GM23338 (cell line): ENCODE measurements at regions not wholly inside any gene's neighbourhood (a gene's known extent, or its start where the extent isn't known, plus 50 kb on each side); places are given as distances from the start of the nearest gene placed in this dataset.

Source experiments
- ATAC-seq: fragments of 200-7000 bp; cut with Tn5 transposase; 3 replicates; pipeline ENCODE4 v1.9.1; 2020
- DNase-seq: peaks from one replicate; pipeline ENCODE4 v3.0.0-alpha.2; 2015; ENCODE audit warnings: low spot score
- H2AFZ ChIP-seq: fragments of 200-600 bp; sonication (generic); 2 replicates; pipeline ENCODE4 v1.8.0; 2016; ENCODE audit warnings: antibody characterized with exemption, mild to moderate bottlenecking, moderate library complexity
- H3F3A ChIP-seq: fragments of 200-600 bp; sonication (generic); replicated peaks from 2 replicates; pipeline ENCODE4 v1.8.0; 2017; ENCODE audit warnings: antibody characterized with exemption, mixed run types, low read depth
- H3K27ac ChIP-seq: fragments of 200-600 bp; sonication (generic); 2 replicates; pipeline ENCODE4 v1.6.1; 2016; ENCODE audit warnings: low read depth
- H3K27me3 ChIP-seq: fragments of 200-600 bp; sonication (generic); 2 replicates; pipeline ENCODE4 v1.8.0; 2016; ENCODE audit warnings: mild to moderate bottlenecking, mixed run types, moderate library complexity; ENCODE audit not compliant: insufficient read depth
- H3K36me3 ChIP-seq: fragments of 200-600 bp; sonication (generic); 2 replicates; pipeline ENCODE4 v1.8.0; 2016; ENCODE audit warnings: mild to moderate bottlenecking; ENCODE audit not compliant: insufficient read depth
- H3K4me1 ChIP-seq: fragments of 200-600 bp; sonication (generic); 2 replicates; pipeline ENCODE4 v1.8.0; 2016; ENCODE audit warnings: mild to moderate bottlenecking, moderate library complexity; ENCODE audit not compliant: insufficient read depth
- H3K4me2 ChIP-seq: fragments of 200-600 bp; sonication (generic); 2 replicates; pipeline ENCODE4 v1.7.1; 2017; ENCODE audit warnings: mixed run types
- H3K4me3 ChIP-seq: fragments of 200-600 bp; sonication (generic); 2 replicates; pipeline ENCODE4 v1.6.1; 2016; ENCODE audit warnings: mixed run types
- H3K79me2 ChIP-seq: fragments of 200-600 bp; sonication (generic); replicated peaks from 2 replicates; pipeline ENCODE4 v1.8.0; 2017; ENCODE audit warnings: mild to moderate bottlenecking; ENCODE audit not compliant: insufficient read depth
- H3K9me2 ChIP-seq: fragments of 200-600 bp; sonication (generic); 2 replicates; pipeline ENCODE4 v1.8.0; 2017; ENCODE audit not compliant: insufficient read depth
- H4K20me1 ChIP-seq: fragments of 200-600 bp; sonication (generic); replicated peaks from 2 replicates; pipeline ENCODE4 v1.8.0; 2017; ENCODE audit warnings: mild to moderate bottlenecking; ENCODE audit not compliant: insufficient read depth
- H3K27ac Mint-ChIP-seq: 2 replicates; pipeline ENCODE4 v1.8.0; 2020; ENCODE audit warnings: inconsistent platforms, mild to moderate bottlenecking, moderate library complexity, mixed read lengths
- H3K27me3 Mint-ChIP-seq: 3 replicates; pipeline ENCODE4 v1.8.0; 2022; ENCODE audit warnings: low read depth, mild to moderate bottlenecking, moderate library complexity, mixed read lengths, inconsistent platforms; ENCODE audit not compliant: insufficient read depth, poor library complexity
- H3K36me3 Mint-ChIP-seq: 3 replicates; pipeline ENCODE4 v1.8.0; 2021; ENCODE audit warnings: low read depth, mild to moderate bottlenecking, inconsistent platforms, moderate library complexity, mixed read lengths
- H3K4me1 Mint-ChIP-seq: 3 replicates; pipeline ENCODE4 v1.8.0; 2020; ENCODE audit warnings: mild to moderate bottlenecking, inconsistent platforms, mixed read lengths
- H3K4me3 Mint-ChIP-seq: 3 replicates; pipeline ENCODE4 v1.8.0; 2021; ENCODE audit warnings: moderate library complexity, mild to moderate bottlenecking, inconsistent platforms, mixed read lengths
- H3K9me3 Mint-ChIP-seq: 3 replicates; pipeline ENCODE4 v1.8.0; 2020; ENCODE audit warnings: moderate library complexity, mild to moderate bottlenecking, inconsistent platforms, mixed read lengths
- CREB1 ChIP-seq: fragments of 250-450 bp; sonication (Bioruptor Pico); IDR thresholded peaks from 2 replicates; pipeline ENCODE4 v1.5.0; 2020; ENCODE audit warnings: low read depth, mild to moderate bottlenecking, moderate library complexity
- CTCF ChIP-seq, 2 experiments: fragments of 200-600 bp in 1 of 2; sonication (generic) in 1 of 2; conservative IDR thresholded peaks; 2 replicates each; pipeline versions ENCODE4 v1.5.1 to v1.6.1; 2016 to 2017; ENCODE audit warnings: antibody characterized with exemption in 2 of 2, low read depth in 2 of 2, mild to moderate bottlenecking in 2 of 2, moderate library complexity in 1 of 2
- ETS1 ChIP-seq: IDR thresholded peaks from 2 replicates; pipeline ENCODE4 v1.6.1; 2016; ENCODE audit warnings: antibody characterized with exemption
- EZH2 ChIP-seq: fragments of 200-600 bp; sonication (generic); IDR thresholded peaks from one replicate; pipeline ENCODE4 v1.8.0; 2017; ENCODE audit warnings: antibody characterized with exemption, mild to moderate bottlenecking, low read depth; ENCODE audit not compliant: unreplicated experiment
- EZH2phosphoT487 ChIP-seq: fragments of 200-600 bp; sonication (generic); IDR thresholded peaks from one replicate; pipeline ENCODE4 v1.8.1; 2018; ENCODE audit warnings: antibody characterized with exemption; ENCODE audit not compliant: unreplicated experiment
- ZNF331 ChIP-seq: fragments of 250-450 bp; sonication (Bioruptor Pico); IDR thresholded peaks from 2 replicates; pipeline ENCODE4 v1.5.0; 2020; ENCODE audit warnings: low read depth, mild to moderate bottlenecking, moderate library complexity
- ZNF462 ChIP-seq: fragments of 250-450 bp; sonication (Bioruptor Pico); IDR thresholded peaks from 2 replicates; pipeline ENCODE4 v1.5.0; 2020; ENCODE audit warnings: mild to moderate bottlenecking, moderate library complexity

GRCh38 chr10:34885898-34886297, 70.8 kb upstream of the PARD3 start (continued):
- TF ChIP-seq ZNF462 (no peak), EZH2phosphoT487 (no peak), ZNF331 (no peak), EZH2 (no peak)

- Mint-ChIP-seq H3K4me1 (no peaks in the 10 kb centered on the region), H3K27me3 (no peaks in the 10 kb centered on the region), H3K27ac (no peak overlapping the region), H3K4me3 (no peak overlapping the region), H3K9me3 (no peaks in the 10 kb centered on the region), H3K36me3 (no peaks in the 10 kb centered on the region)
- Histone ChIP-seq H3K4me1 (no peaks in the 10 kb centered on the region), H3K4me3 (no peak overlapping the region), H2AFZ (no peak overlapping the region), H3K36me3 (no peaks in the 10 kb centered on the region), H3K27ac (no peak overlapping the region), H3K9me2 (no peaks in the 10 kb centered on the region), H3K79me2 (no peaks in the 10 kb centered on the region), H3K27me3 (no peaks in the 10 kb centered on the region), H3K4me2 (no peak overlapping the region), H3F3A (no peaks in the 10 kb centered on the region), H4K20me1 (no peaks in the 10 kb centered on the region)
- DNase-seq (no peak), ATAC-seq (no peak)
- TF ChIP-seq CREB1 (CRISPR knock-in tag) (no peak), ETS1 (no peak), CTCF (conservative IDR thresholded peaks at IDR 0.05; ENCODE audit: low read depth in 2 of 2) (no peak), ZNF462 (no peak)
Observed at GRCh38 chr10:34885011-34885410, 69.9 kb upstream of the PARD3 start.
